Activated naive CD8-positive, alpha-beta T cell (primary cell): ENCODE measurements at regions not wholly inside any gene's neighbourhood (a gene's known extent, or its start where the extent isn't known, plus 50 kb on each side); places are given as distances from the start of the nearest gene placed in this dataset.
"Not testable (repeated sequence)": the region's sequence is repeated elsewhere in the genome, so short reads cannot be mapped to it uniquely, and the experiment has no call there.

ENCODE experiments used
- H3K27ac Mint-ChIP-seq: one replicate; pipeline ENCODE4 v1.8.0; 2021; ENCODE audit warnings: mixed read lengths
- H3K27me3 Mint-ChIP-seq: one replicate; pipeline ENCODE4 v1.8.0; 2021; ENCODE audit warnings: mixed read lengths
- H3K36me3 Mint-ChIP-seq: one replicate; pipeline ENCODE4 v1.8.0; 2021; ENCODE audit warnings: mixed read lengths
- H3K4me1 Mint-ChIP-seq: one replicate; pipeline ENCODE4 v1.8.0; 2021; ENCODE audit warnings: low read depth, mixed read lengths
- H3K4me3 Mint-ChIP-seq: one replicate; pipeline ENCODE4 v1.8.0; 2021; ENCODE audit warnings: mild to moderate bottlenecking, mixed read lengths
- H3K9me3 Mint-ChIP-seq: one replicate; pipeline ENCODE4 v1.8.0; 2021; ENCODE audit warnings: low read depth, mixed read lengths

DNA sequence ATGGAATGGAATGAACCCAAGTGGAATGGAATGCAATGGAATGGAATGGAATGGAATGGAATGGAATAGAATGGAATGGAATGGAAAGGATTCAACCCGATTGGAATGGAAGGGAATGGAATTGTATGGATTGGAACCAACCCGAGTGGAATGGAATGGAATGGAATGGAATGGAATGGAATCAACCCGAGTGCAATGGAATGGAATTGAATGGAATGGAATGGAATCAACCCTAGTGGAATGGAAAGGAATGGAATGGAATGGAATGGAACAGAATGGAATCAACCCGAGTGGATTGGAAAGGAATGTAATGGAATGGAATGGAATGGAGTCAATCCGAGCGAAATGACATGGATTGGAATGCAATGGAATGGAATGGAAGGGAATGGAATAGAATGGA lies 1144.9 kb downstream of the RPIA start:
- peaks cover 19% of the 10 kb centered on the region for H3K9me3 Mint-ChIP-seq
- H3K27me3 Mint-ChIP-seq, H3K27ac Mint-ChIP-seq, H3K4me3 Mint-ChIP-seq, H3K4me1 Mint-ChIP-seq: not testable (repeated sequence)
- peaks cover 15% of the 10 kb centered on the region for H3K36me3 Mint-ChIP-seq

DNA sequence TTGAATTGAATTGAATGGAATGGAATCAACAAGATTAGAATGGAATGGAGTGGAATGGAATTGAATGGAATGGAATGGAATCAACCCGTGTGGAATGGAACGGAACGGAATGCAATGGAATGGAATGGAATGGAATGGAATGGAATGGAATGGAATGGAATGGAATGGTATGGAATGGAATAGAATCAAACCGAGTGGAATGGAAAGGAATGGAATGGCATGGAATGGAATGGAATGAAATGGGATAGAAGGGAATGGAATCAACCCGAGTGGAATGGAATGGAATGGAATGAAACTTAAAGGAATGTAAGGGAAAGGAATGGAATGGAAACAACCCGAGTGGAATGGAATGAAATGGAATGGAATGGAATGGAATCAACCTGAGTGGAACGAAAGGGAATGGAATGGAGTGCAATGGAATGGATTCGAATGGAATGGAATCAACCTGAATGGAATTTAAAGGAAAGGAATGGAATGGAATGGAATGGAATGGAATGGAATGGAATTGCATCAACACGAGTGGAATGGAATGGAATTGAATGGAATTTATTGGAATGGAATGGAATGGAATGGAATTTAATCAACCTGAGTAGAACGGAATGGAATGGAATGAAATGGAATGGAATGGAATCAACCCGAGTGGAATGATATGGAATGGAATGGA lies 1146.6 kb downstream of the RPIA start:
- H3K36me3 Mint-ChIP-seq: peaks cover 13% of the 10 kb centered on the region
- peaks cover 23% of the 10 kb centered on the region for H3K9me3 Mint-ChIP-seq
- H3K27ac Mint-ChIP-seq: no peak overlapping the region
- no peak overlapping the region for H3K4me3 Mint-ChIP-seq
- H3K4me1 Mint-ChIP-seq: no peaks in the 10 kb centered on the region
- no peaks in the 10 kb centered on the region for H3K27me3 Mint-ChIP-seq

DNA sequence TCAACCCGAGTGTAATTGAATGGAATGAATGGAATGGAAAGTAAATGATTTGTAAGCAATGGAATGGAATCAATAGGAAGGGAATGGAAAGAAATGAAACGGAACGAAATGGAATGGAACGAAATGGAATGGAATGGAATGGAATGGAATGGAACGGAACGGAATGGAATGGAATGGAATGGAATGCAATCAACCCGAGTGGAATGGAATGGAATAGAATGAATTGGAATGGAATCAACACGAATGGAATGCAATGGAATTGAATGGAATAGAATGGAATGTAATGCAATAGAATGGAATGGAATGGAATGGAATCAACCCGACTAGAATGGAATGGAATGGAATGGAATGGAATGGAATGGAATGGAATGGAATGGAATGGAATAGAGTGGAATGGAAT lies 1148.7 kb downstream of the RPIA start:
- peaks cover 12% of the 10 kb centered on the region for H3K36me3 Mint-ChIP-seq
- H3K27me3 Mint-ChIP-seq, H3K4me3 Mint-ChIP-seq, H3K27ac Mint-ChIP-seq, H3K4me1 Mint-ChIP-seq: not testable (repeated sequence)
- H3K9me3 Mint-ChIP-seq: peaks cover 23% of the 10 kb centered on the region

DNA sequence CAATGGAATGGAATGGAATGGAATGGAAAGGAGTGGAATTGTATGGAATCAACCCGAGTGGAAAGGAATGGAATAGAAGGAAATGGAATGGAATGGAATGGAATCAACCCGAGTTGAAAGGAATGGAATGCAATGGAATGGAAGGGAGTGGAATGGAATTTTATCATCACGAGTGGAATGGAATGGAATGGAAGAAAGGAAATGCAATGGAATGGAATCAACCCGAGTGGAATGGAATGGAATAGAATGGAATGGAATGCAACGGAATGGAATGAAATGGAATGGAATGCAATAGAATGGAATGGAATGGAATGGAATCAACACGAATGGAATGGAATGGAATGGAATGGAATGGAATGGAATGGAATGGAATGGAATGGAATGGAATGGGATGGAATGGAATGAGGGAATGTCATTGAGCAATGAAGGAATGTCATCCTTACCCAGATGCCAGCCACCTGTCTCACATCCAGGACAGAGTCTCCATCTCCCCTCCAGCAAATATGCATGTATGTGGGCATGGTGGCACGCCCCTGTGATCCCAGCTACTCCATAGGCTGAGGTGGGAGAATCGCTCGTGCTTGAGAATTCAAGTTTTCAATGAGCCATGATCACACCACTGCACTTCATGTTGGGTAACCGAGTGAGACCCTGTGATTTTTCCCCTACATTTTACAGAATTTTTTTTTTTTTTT lies 1149.5 kb downstream of the RPIA start:
- not testable (repeated sequence) for H3K4me1 Mint-ChIP-seq, H3K27ac Mint-ChIP-seq, H3K4me3 Mint-ChIP-seq, H3K27me3 Mint-ChIP-seq
- peaks cover 12% of the 10 kb centered on the region for H3K36me3 Mint-ChIP-seq
- H3K9me3 Mint-ChIP-seq: peaks cover 23% of the 10 kb centered on the region

DNA sequence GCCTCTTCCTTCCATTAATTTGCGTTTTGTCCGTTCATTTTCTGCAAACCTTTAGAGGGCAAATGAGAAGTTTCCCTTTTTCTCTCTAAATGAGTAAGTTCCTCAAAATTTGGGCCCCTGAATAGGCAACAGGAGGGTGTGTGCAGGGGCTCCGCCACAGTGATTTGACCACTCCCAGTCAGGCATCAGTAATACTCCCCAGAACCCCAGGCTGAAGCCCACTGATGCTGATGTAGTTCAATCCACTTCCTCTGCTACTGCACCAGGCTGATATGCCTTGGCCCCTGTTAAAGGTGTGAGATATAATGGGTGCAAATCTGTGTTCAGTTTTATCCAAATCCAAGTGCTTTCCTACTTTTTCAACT lies 1150.0 kb downstream of the RPIA start:
- Mint-ChIP-seq H3K4me1 (no peaks in the 10 kb centered on the region), H3K4me3 (no peak overlapping the region), H3K9me3 (peaks cover 20% of the 10 kb centered on the region)

DNA sequence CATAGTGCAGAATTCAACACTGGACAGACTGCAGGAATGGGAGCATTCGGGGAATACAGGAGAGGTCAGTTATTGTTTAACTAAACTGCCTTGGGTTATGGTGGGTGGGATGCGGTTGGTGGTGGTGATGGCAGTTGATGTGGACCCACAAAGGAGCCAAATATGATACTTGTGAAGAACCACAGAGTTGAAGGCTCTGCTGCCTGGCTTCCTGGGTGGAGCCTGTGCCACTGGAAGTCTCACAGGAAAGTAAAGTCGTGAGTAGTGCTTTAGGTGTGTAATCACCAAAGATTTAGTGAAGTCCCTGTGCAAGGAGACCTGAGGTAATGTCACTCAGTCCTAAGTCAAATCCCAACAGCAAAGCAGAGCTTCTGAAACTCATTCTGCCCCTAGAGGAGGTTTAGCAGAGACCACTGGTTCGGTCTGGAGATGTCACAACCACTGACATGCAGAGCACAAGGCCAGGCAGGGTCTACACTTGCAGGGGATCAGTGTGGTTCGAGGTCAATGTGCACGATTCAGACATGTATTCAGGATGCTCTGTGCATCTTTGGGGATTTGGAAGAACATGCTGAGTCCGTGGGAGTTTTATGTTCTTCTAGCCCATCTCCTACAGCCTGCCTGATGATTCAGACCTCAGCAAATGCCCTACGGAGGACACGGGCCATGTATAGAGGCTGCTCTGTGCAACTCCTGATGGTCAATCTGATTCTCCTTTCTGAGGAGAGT lies 1150.9 kb downstream of the RPIA start:
- Mint-ChIP-seq H3K4me1 (no peaks in the 10 kb centered on the region), H3K27me3 (peaks cover 4% of the 10 kb centered on the region), H3K9me3 (peaks cover 19% of the 10 kb centered on the region), H3K4me3 (no peak overlapping the region), H3K27ac (no peak overlapping the region), H3K36me3 (peaks cover 7% of the 10 kb centered on the region)

More for the DNA sequence above, 1150.0 kb downstream of the RPIA start:
- peaks cover 4% of the 10 kb centered on the region for H3K27me3 Mint-ChIP-seq
- H3K36me3 Mint-ChIP-seq: peaks cover 8% of the 10 kb centered on the region
- no peak overlapping the region for H3K27ac Mint-ChIP-seq

DNA sequence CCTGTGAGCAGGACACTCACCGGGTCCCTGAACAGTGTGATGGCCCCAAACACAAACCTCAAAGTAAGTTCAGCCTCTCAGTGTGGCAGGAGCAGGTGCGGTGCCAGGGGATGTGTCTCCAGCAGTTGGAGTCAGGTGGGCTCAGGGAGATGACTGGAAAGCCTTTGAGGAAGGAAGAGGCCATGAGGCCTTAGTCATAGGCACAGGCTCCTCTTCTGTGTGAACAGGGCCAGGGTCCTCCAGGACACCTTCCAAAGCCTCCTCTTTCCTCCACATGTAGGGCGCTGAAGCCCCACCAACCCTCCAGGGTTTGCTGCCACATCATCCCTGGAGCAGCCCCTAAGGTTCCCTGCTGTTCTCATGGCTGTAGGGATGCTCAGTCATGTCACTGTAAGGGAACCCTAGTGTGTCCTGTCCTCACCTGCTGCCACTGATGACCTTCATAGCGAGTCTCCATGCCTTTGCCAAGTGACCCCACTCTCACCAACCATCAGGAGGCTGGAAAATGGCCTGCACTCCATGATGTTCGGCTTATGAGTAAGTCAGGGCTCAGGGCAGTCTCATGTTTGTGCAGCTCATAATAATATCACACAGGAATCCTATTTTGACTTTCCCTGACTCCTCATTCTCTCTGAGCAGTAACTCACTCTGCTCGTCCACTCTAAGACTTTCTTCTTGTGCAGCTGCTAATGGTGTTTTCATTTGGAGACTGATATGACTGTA lies 1152.9 kb downstream of the RPIA start:
- Mint-ChIP-seq H3K27ac (no peak overlapping the region), H3K4me3 (no peak overlapping the region), H3K27me3 (peaks cover 4% of the 10 kb centered on the region), H3K4me1 (no peaks in the 10 kb centered on the region), H3K36me3 (peaks cover 7% of the 10 kb centered on the region), H3K9me3 (peaks cover 13% of the 10 kb centered on the region)

DNA sequence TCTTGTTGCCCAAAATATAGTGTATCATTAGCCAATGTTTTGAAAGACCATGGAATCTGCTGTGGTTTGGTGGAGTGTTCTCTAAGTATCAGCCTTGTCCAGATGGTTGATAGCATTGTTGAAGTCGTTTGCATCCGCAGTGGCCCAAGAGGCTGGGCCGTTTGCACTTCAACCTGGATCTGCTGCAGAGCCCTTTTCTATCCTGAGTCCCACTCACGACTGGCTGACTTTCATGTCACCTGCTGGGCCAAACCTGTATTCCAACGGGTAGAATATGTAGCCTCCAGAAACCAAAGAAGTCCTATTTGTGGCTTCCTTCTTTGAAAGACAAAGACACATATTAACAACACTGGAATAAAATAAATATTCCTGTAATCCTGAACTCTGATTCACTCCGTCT lies 1154.1 kb downstream of the RPIA start:
- H3K4me3 Mint-ChIP-seq: no peak overlapping the region
- no peak overlapping the region for H3K27ac Mint-ChIP-seq
- H3K9me3 Mint-ChIP-seq: peaks cover 9% of the 10 kb centered on the region
- H3K36me3 Mint-ChIP-seq: peaks cover 3% of the 10 kb centered on the region
- H3K27me3 Mint-ChIP-seq: peaks cover 6% of the 10 kb centered on the region
- H3K4me1 Mint-ChIP-seq: no peaks in the 10 kb centered on the region

DNA sequence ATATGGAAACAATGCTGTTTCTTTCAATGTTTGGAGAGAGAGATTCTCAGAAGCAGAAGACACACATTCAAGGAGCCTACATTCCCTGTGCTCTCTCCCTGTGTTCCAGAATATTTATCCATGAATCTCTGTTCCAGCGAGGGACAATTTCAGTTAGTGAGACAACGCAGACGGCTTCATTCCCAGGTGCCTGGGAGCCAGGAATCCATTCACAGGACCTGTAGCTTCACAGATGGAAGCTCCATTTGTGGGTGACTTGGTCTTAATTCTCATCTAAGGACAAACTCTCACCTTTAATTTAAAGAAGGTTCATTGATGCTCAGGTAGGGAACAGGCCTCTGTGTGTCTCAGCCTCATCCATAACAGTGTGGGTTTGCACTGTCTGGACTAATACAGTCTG lies 1156.6 kb downstream of the RPIA start:
- Mint-ChIP-seq H3K27me3 (peaks cover 6% of the 10 kb centered on the region), H3K27ac (no peak overlapping the region), H3K36me3 (no peaks in the 10 kb centered on the region), H3K4me3 (no peak overlapping the region), H3K4me1 (no peaks in the 10 kb centered on the region), H3K9me3 (no peaks in the 10 kb centered on the region)

DNA sequence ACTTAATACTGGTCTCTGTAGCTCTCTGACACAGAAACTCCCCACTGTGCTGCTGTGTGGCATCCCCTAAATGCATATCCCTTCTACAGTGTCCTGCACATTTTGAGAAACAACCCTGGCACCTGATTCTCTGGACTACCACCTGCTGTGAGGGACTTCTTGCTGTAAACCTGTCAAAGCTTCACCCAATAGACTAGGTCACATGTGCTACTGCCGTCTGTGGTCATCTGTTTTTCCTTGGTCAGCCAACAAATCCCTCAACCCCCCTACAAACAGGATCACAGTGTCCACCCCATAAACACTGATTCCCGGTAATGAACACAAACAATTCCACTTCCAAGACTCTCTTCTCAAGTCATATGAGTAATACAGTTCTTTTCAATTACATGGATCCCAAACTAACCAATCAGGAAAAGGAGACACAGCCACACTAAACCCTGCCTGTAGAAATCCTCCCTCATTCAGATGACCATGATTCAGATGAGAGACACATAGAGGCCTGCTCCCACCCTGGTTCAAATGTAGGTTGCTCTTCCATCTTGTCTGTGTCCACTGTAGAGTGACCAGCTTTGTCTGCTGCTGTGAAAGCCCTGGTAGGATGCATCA lies 1157.4 kb downstream of the RPIA start:
- H3K27ac Mint-ChIP-seq: no peak overlapping the region
- H3K36me3 Mint-ChIP-seq: no peaks in the 10 kb centered on the region
- no peak overlapping the region for H3K4me3 Mint-ChIP-seq
- H3K27me3 Mint-ChIP-seq: peaks cover 5% of the 10 kb centered on the region
- no peaks in the 10 kb centered on the region for H3K4me1 Mint-ChIP-seq
- no peaks in the 10 kb centered on the region for H3K9me3 Mint-ChIP-seq

DNA sequence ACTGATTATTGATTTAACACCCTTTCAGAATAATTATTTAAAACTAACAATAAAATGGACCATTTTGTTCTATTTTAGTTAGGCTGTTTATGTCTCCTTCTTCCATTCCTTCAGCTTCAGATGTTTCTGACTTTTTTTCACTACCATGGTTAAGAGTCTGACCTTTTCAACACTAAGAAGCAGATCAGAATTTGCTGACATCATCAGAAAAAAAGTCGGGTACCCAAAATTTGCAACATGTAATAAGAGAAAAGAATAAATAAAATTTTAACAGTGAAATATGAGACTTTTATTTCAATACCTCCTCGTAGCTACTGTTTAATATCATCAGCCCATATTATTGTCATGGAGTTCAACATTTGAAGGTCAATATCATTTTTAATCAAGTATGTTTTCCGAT lies 1158.3 kb downstream of the RPIA start:
- Mint-ChIP-seq H3K27me3 (peaks cover 5% of the 10 kb centered on the region), H3K36me3 (no peaks in the 10 kb centered on the region), H3K4me1 (no peaks in the 10 kb centered on the region), H3K4me3 (no peak overlapping the region), H3K9me3 (no peaks in the 10 kb centered on the region), H3K27ac (no peak overlapping the region)

DNA sequence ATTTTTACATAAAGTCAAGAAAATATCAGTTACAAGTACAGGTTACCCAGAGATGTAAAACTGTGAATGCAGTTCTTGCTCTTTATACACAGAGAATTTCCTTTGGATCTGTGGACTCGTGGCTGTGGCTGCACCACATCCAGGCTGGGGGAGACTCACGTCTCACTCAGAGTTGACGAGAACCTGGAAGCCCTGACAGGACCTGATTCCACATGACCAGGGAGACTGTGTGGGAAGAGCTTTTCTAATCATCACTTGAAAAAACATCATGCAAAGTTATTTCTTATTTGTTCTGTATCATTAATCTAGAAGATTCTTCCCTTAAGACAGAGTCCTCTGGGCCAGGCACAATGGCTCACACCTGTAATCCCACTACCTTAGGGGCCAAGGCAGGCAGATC lies 1159.0 kb downstream of the RPIA start:
- H3K36me3 Mint-ChIP-seq: no peaks in the 10 kb centered on the region
- H3K27me3 Mint-ChIP-seq: peaks cover 5% of the 10 kb centered on the region
- H3K4me3 Mint-ChIP-seq: no peak overlapping the region
- H3K4me1 Mint-ChIP-seq: no peaks in the 10 kb centered on the region
- H3K9me3 Mint-ChIP-seq: no peaks in the 10 kb centered on the region
- no peak overlapping the region for H3K27ac Mint-ChIP-seq

DNA sequence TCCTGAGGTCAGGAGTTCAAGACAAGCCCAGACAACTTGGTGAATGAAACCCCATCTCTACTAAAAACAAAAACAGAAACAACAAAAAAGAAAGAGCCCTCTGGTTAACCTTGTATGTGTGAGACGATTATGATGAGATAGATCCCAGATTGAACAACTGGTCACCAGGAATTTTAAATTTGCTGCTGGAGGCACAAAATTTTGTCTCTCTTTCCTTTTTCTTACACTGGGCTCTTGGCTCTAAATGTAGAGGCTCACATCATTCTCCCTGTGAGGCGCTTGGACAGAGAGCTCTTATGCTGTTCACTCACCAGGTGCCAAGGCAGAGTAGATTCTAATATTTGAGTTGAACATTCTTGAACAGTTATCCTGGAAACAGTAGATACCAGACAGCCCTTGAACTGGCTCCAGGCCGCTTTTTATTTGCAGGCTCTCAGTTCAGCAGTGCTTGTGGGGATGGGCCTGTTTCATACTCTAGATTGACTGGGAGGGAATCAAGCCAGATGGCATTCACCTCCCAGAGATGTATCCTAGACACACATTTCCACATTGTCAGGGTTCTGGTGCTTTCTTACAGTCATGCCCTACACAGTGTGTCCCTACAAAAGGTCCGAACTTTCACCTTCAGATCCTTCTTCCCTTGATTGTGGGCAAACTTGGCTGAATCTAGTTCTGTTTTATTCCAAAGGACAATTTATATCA lies 1159.6 kb downstream of the RPIA start:
- no peak overlapping the region for H3K4me3 Mint-ChIP-seq

DNA sequence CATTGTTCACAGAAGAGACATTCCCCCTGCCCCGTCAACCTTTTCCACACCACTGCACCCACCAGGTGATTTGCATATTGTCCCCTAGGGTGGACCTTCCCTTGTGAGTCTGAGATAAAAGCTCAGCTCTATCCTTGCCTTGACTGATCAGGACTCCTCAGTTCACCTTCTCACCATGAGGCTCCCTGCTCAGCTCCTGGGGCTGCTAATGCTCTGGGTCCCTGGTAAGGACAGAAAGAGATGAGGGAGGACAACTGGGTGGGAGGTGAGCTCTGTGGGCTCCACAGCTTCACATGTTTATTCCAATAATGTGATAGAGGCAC lies 1160.1 kb downstream of the RPIA start:
- no peaks in the 10 kb centered on the region for H3K4me1 Mint-ChIP-seq
- H3K9me3 Mint-ChIP-seq: no peaks in the 10 kb centered on the region
- H3K27ac Mint-ChIP-seq: no peak overlapping the region
- no peaks in the 10 kb centered on the region for H3K36me3 Mint-ChIP-seq
- peaks cover 2% of the 10 kb centered on the region for H3K27me3 Mint-ChIP-seq
- no peak overlapping the region for H3K4me3 Mint-ChIP-seq

More for the DNA sequence above, 1159.6 kb downstream of the RPIA start:
- Mint-ChIP-seq H3K27me3 (peaks cover 2% of the 10 kb centered on the region), H3K27ac (no peak overlapping the region), H3K9me3 (no peaks in the 10 kb centered on the region), H3K36me3 (no peaks in the 10 kb centered on the region), H3K4me1 (no peaks in the 10 kb centered on the region)
